Mammary epithelial cell (primary cell): ENCODE measurements at regions not wholly inside any gene's neighbourhood (a gene's known extent, or its start where the extent isn't known, plus 50 kb on each side); places are given as distances from the start of the nearest gene placed in this dataset.

Experiments
- CTCF ChIP-seq, 2 donors: IDR thresholded peaks in 1 of 2; conservative IDR thresholded peaks in 1 of 2; 2 replicates each; pipeline ENCODE4 v1.5.1; 2011 to 2012; ENCODE audit warnings: inconsistent platforms in 2 of 2, low read length in 2 of 2, mild to moderate bottlenecking in 2 of 2, control low read depth in 1 of 2, low read depth in 1 of 2; ENCODE audit not compliant: insufficient read depth in 1 of 2; ENCODE audit errors: extremely low read depth in 1 of 2
- EZH2 ChIP-seq: IDR thresholded peaks from 2 replicates; pipeline ENCODE4 v1.6.1; 2012; ENCODE audit warnings: low read length, inconsistent platforms, borderline replicate concordance

- no peak for TF ChIP-seq CTCF (conservative IDR thresholded peaks at IDR 0.05 in 1 of 2, IDR thresholded peaks at IDR 0.05 in 1 of 2; ENCODE audit: extremely low read depth in 1 of 2, insufficient read depth in 1 of 2, low read depth in 1 of 2, low read length in 2 of 2)
- no peak for TF ChIP-seq EZH2
Observed at GRCh38 chr2:66850376-66850775, 415.5 kb downstream of the MEIS1 start.
